HG03135 (cell line): ENCODE measurements at regions not wholly inside any gene's neighbourhood (a gene's known extent, or its start where the extent isn't known, plus 50 kb on each side); places are given as distances from the start of the nearest gene placed in this dataset.

Experiments used
- ATAC-seq: cut with Tn5 transposase; IDR thresholded peaks from one replicate; pipeline ENCODE4 v1.9.1; 2021; ENCODE audit warnings: mild to moderate bottlenecking, moderate library complexity; ENCODE audit not compliant: unreplicated experiment

DNA sequence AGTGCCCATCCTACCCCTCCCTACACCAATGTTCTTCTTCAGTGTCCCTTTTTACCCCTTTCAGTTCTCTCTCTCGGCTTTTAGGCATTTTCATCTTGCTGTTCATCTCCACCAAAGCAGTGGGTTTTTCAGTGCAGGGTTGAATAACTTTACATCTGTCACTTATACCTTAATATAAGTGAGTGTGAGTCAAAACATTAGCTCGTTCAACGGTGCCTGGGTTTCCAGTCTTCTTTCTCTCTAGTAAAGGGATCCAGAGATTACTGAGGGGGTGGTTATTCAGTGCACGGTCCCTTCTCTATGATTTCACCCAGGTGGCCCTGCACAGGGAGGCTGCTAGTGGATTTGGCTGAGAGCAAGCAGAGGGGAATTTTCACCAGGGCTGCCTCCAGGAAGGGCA is 210.6 kb upstream of the CDH5 start:
- ATAC-seq: no peak

GRCh38 chr16:66154801-66155200 is 211.7 kb upstream of the CDH5 start:
- ATAC-seq: no peak

DNA sequence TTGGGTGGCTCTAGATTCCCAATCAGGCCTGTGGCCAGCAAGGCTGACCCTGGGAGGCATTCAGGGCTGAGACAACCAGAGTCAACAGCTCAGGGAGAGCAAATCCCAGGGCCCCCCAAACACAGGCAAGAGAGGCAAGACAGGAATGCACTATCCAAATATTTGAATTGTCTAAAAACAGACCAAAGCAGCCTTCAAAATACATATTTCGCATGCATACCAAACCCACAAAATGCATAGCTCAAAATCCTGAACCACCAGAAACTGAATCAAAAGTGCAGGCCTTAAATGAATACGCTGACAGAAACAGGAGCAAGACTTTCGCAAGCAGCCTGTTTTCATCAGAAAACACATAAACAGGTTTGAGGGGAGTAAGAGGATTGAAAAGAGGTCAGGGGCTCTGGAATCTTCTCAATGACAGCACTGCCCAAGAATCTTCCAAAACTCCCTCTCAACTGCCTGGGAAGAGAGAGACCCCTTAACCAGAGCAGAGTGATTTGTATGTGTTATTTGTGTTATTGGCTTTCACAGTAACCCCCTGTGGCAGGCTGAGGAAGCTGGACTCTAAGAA is 213.6 kb upstream of the CDH5 start:
- no peak for ATAC-seq

DNA sequence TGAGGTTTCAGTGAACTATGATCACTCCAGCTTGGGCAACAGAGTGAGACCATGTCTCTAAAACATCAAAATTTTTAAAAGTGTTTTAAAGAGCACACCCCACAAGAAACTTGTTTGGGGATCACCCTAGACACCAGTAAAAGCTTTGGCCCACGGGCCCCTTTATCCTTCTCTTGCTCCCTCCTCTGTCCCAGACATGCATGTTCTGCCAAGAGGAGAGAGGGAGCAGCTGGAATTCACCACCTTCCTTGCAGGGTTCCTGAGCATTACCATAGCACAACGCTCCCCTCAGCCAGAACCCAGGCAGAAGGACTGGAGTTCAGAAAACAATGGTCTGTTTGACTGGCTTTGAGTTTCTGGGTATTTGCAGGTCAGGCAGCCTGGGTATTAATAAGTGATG is 214.3 kb upstream of the CDH5 start:
- no peak for ATAC-seq

GRCh38 chr16:66150698-66151482 is 215.6 kb upstream of the CDH5 start:
- ATAC-seq: no peak

DNA sequence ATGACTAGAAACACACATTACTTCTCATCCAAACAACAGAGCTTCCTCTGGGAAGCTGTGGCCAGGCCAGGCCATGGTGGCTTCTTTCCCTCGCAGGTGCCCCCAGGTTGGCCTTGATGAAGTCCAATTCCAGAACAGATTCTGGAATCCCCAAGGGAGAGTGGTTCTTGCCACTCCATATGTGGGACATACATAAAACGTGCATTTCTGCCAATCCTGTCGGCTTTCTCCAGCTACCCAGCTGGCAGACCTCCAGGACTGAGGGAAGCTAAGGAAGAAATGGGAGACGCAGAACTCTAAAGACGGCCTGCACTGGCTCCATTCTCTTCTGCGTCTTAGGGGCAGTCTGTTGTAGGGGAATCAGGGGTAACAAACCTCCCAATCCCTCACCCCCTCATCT is 219.2 kb upstream of the CDH5 start:
- no peak for ATAC-seq

GRCh38 chr16:66146798-66147197 is 219.7 kb upstream of the CDH5 start:
- ATAC-seq: no peak

DNA sequence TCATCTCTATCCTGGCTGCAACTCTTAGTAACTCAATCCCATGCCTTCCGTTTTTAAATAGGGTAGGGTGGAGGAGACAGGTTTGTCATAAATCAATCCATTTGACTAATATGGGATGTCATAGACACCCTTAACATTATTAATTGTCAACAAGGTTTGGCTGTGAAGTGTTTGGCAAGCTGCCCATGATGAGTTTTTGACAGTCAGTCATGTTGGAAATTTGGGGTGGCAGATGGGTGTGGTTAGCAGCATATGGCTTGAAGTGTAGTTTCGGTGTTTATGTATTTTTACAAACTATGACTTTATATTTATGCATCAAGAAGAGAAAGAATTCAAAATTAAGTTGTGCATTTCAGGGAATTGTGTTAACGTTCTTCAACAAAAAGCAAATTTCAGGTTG is 221.8 kb upstream of the CDH5 start:
- no peak for ATAC-seq

DNA sequence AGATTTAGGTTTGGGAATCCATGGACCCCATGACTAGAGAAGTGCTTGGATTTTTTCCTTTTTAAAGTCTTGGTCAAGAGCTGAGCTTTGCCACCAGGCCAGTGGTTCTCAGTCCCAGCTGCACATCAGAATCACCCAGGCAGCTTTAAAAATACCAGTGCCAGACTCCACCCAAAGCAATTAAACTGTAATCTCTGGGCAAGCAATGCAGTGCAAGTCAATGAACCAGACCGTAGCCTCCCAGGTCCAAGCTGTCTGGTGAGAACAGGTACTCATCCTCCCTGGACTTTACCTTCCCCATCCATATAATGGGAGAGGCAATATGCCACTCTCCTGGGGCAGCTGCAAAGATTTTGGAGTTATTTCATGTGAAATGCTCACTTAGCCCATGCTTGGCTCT is 223.1 kb upstream of the CDH5 start:
- ATAC-seq: no peak

GRCh38 chr16:66141885-66142284 is 224.6 kb upstream of the CDH5 start:
- no peak for ATAC-seq

DNA sequence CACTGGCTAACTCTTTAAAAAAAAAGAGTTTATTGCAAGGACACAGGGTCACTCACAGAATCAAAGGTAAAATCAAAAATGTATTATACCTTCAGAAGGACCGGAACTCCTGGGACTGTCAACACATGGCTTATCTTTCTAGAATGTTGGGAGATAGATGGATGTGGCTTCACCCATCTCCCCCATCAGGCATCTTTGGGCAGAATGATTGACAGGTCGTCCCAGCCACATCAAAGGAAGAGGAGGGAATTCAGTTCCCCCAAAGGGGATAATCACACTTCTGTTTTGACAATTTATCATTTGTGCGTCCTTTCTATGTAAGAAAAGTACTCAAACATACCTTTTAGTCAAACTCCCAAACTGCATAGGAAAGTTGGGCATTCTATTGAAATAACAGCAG is 228.6 kb upstream of the CDH5 start:
- no peak for ATAC-seq

GRCh38 chr16:66136841-66137240 is 229.7 kb upstream of the CDH5 start:
- no peak for ATAC-seq

- ATAC-seq: no peak
Measured at GRCh38 chr16:66135838-66136237, 230.7 kb upstream of the CDH5 start.

DNA sequence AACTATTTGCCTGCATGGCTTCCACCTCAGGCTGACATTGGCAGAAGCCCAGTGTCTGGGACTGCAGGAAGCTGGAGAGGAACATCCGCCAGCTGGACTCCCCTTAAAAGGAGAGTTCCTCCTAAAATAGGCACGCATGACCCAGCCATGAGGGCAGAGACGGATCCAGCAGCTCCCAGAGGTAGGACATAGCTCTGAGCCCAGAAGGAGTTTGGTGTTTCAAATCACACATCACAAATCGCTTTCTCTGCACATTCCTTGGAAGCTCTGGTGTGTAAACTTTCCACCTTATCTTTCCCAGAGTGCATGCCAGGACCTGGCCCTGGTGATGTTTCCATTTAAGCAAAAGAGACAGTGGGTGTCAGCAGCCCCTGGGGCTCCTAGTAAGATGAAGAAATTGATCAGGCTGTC is 231.1 kb upstream of the CDH5 start:
- ATAC-seq: no peak

- no peak for ATAC-seq
Measured at GRCh38 chr16:66134875-66135274, 231.6 kb upstream of the CDH5 start.

DNA sequence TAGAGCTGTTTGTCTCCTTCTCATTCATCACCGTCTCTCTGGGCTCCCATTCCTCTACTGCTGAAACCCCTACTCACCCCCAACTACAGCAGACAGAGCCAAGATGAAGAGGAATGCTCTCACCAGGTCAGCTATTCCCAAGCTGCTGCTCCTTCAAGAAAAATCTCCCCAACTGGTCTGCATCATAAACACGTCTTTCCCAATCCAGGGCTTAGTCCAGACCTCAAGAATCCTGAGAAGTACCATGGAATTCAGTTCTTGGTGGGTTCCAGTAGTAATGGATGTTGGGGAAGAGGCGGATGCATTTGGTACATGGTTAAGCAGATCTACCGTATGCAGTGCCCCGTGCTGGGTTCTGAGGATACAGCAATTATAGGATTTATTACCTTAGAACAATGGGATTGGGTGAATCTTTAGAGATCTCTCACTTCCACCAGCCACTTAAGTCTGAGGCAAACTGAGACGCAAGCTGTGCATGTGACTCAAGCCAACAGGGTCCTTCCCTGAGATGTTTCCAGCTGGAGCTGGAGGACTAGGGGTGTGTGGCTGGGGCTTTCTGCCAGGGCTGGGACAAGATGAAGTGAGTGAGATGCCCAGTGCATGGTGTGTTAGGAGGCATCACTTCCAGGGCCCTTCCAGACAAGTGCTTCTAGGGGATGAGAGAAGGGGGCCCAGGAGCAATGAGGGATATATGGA is 232.7 kb upstream of the CDH5 start:
- ATAC-seq: no peak

DNA sequence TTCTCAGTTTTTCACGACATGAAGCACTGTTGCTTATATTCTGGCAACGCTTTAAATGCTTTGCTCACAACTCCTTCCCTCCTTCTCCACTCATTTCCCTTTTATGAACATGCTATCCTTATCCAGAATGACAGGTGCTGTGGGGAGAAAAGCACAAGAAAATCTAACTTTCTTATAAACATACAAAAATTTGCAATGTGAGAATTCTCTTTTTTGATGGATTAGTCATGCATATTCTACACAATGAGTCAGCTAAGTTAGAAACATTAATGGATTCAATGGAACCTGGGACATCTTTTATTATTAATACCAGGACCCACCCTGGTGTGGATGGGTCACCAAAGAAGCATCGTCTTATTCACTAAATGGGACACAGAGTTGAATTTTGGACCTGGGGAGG is 234.6 kb upstream of the CDH5 start:
- no peak for ATAC-seq

GRCh38 chr16:66131156-66131807 is 235.2 kb upstream of the CDH5 start:
- ATAC-seq: no peak

GRCh38 chr16:66130296-66130905 is 236.1 kb upstream of the CDH5 start:
- ATAC-seq: no peak

- no peak for ATAC-seq
Measured at GRCh38 chr16:66129196-66129595, 237.3 kb upstream of the CDH5 start.

- no peak for ATAC-seq
Measured at GRCh38 chr16:66128371-66128770, 238.1 kb upstream of the CDH5 start.
